WERI-Rb-1 (cell line): ENCODE measurements at regions not wholly inside any gene's neighbourhood (a gene's known extent, or its start where the extent isn't known, plus 50 kb on each side); places are given as distances from the start of the nearest gene placed in this dataset.
"Not testable (repeated sequence)": the region's sequence is repeated elsewhere in the genome, so short reads cannot be mapped to it uniquely, and the experiment has no call there.

Source experiments
- DNase-seq: peaks from one replicate; pipeline ENCODE4 v3.0.0-alpha.2; 2020
- H3K27ac ChIP-seq: fragments of 250-450 bp; sonication (Bioruptor Pico); 2 replicates; pipeline ENCODE4 v1.5.1; 2020; ENCODE audit warnings: mild to moderate bottlenecking, moderate library complexity
- H3K27me3 ChIP-seq: fragments of 250-450 bp; sonication (Bioruptor Pico); 2 replicates; pipeline ENCODE4 v1.5.1; 2021; ENCODE audit warnings: mild to moderate bottlenecking, low read depth, moderate library complexity; ENCODE audit not compliant: insufficient read depth, severe bottlenecking
- H3K36me3 ChIP-seq: fragments of 250-450 bp; sonication (Bioruptor Pico); 2 replicates; pipeline ENCODE4 v1.5.1; 2020; ENCODE audit warnings: mild to moderate bottlenecking, moderate library complexity
- H3K4me3 ChIP-seq: 2 replicates; pipeline ENCODE4 v1.5.1; 2011; ENCODE audit warnings: low read depth, mild to moderate bottlenecking, control low read depth, low read length
- H3K9me3 ChIP-seq: fragments of 250-450 bp; sonication (Bioruptor Pico); 2 replicates; pipeline ENCODE4 v1.5.1; 2021; ENCODE audit warnings: mild to moderate bottlenecking, moderate library complexity; ENCODE audit not compliant: severe bottlenecking
- CTCF ChIP-seq: IDR thresholded peaks from 2 replicates; pipeline ENCODE4 v1.5.1; 2011; ENCODE audit warnings: low read depth, mild to moderate bottlenecking, control low read depth, inconsistent platforms, low read length

- Histone ChIP-seq H3K9me3 (no peaks in the 10 kb centered on the region), H3K36me3 (no peaks in the 10 kb centered on the region), H3K4me3 (no peak overlapping the region), H3K27me3 (no peaks in the 10 kb centered on the region), H3K27ac (no peak overlapping the region)
- TF ChIP-seq CTCF = no peak
- no peak for DNase-seq
These were observed 552.0 kb upstream of the KLF4 start for GRCh38 chr9:108041551-108041950.

DNA sequence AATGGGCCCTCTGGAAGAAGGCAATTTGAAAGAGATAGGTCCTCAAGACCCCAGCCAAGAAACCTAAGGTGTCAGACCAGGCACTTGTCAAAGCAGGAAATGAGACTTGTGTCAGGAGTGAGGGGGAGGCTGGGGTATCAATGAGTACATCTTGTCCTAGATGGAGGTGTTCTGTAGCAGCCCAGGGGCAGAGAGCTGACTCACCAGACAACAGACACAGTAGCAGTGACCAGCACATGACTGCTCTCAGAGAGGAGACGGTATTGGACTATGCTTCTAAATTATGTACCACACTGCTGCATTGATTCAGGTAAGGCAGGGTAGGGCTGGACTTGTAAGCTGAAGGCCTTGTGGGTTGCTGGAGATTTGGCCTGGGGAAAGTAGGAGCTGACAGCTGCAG is 551.2 kb upstream of the KLF4 start:
- Histone ChIP-seq H3K27me3 (no peaks in the 10 kb centered on the region), H3K36me3 (no peaks in the 10 kb centered on the region), H3K27ac (no peak overlapping the region), H3K9me3 (no peaks in the 10 kb centered on the region), H3K4me3 (no peak overlapping the region)
- no peak for DNase-seq
- TF ChIP-seq CTCF = no peak

- no peaks in the 10 kb centered on the region for H3K9me3 ChIP-seq
- DNase-seq = no peak
- H3K27me3 ChIP-seq = no peaks in the 10 kb centered on the region
- H3K4me3 ChIP-seq = no peak overlapping the region
- H3K27ac ChIP-seq = no peak overlapping the region
- no peak for TF ChIP-seq CTCF
- H3K36me3 ChIP-seq = no peaks in the 10 kb centered on the region
These were observed 549.9 kb upstream of the KLF4 start for GRCh38 chr9:108039493-108039892.

- Histone ChIP-seq H3K4me3 (no peak overlapping the region), H3K9me3 (no peaks in the 10 kb centered on the region), H3K36me3 (no peaks in the 10 kb centered on the region), H3K27ac (no peak overlapping the region), H3K27me3 (no peaks in the 10 kb centered on the region)
- no peak for TF ChIP-seq CTCF
- no peak for DNase-seq
These were observed 549.4 kb upstream of the KLF4 start for GRCh38 chr9:108039012-108039411.

- Histone ChIP-seq H3K27me3 (no peaks in the 10 kb centered on the region), H3K4me3 (no peak overlapping the region), H3K9me3 (peaks cover 25% of the 10 kb centered on the region), H3K36me3 (no peaks in the 10 kb centered on the region), H3K27ac (no peak overlapping the region)
- no peak for DNase-seq
- no peak for TF ChIP-seq CTCF
These were observed 545.9 kb upstream of the KLF4 start for GRCh38 chr9:108035487-108035886.

GRCh38 chr9:108033976-108034964 is 544.7 kb upstream of the KLF4 start:
- Histone ChIP-seq H3K27me3 (no peaks in the 10 kb centered on the region), H3K27ac (no peak overlapping the region), H3K36me3 (no peaks in the 10 kb centered on the region), H3K9me3 (peaks cover 26% of the 10 kb centered on the region), H3K4me3 (no peak overlapping the region)
- no peak for TF ChIP-seq CTCF
- DNase-seq = no peak

GRCh38 chr9:108032079-108032478 is 542.5 kb upstream of the KLF4 start:
- not testable (repeated sequence) for H3K36me3 ChIP-seq, H3K27ac ChIP-seq, DNase-seq, H3K27me3 ChIP-seq, H3K4me3 ChIP-seq
- H3K9me3 ChIP-seq = peaks cover 27% of the 10 kb centered on the region

DNA sequence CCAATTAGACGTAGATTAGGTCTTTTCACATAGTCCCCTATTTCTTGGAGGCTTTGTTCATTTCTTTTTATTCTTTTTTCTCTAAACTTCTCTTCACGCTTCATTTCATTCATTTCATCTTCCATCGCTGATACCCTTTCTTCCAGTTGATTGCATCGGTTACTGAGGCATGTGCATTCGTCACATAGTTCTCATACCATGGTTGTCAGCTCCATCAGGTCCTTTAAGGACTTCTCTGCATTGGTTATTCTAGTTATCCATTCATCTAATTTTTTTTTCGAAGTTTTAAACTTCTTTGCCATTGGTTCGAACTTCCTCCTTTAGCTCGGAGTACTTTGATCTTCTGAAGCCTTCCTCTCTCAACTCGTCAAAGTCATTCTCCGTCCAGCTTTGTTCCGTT is 541.7 kb upstream of the KLF4 start:
- H3K27me3 ChIP-seq, H3K36me3 ChIP-seq, H3K27ac ChIP-seq, H3K4me3 ChIP-seq, DNase-seq: not testable (repeated sequence)
- peaks cover 31% of the 10 kb centered on the region for H3K9me3 ChIP-seq
